GM12878 (cell line): ENCODE measurements at regions not wholly inside any gene's neighbourhood (a gene's known extent, or its start where the extent isn't known, plus 50 kb on each side); places are given as distances from the start of the nearest gene placed in this dataset.

ENCODE experiments used
- ATAC-seq: fragments of 200-7000 bp; cut with Tn5 transposase; 3 replicates; pipeline ENCODE4 v1.9.1; 2020; ENCODE audit warnings: mild to moderate bottlenecking, moderate library complexity
- BruUV-seq: library from RNA; stranded (reverse); fragments of 400-500 nt; replicated peaks from 2 replicates; lab custom pipeline; 2021; lab: Mats Ljungman, UMichigan
- CTCF ChIA-PET: fragments of 300-600 bp; sonication (Branson Sonifier 250); formaldehyde crosslinking; extraction: SDS; loops from one replicate; lab custom pipeline; 2021; ENCODE audit warnings: inconsistent platforms; lab: Yijun Ruan, JAX
- POLR2A ChIA-PET: fragments of 350-600 bp; formaldehyde crosslinking; extraction: SDS; loops from one replicate; lab custom pipeline; 2021; ENCODE audit warnings: inconsistent platforms; lab: Charles Lee
- RAD21 ChIA-PET: fragments of 300-600 bp; sonication (Branson Sonifier 250); formaldehyde crosslinking; loops from one replicate; lab custom pipeline; 2023; ENCODE audit warnings: antibody characterized with exemption; ENCODE audit not compliant: unreplicated experiment; lab: Charles Lee
- SMC1A ChIA-PET: fragments of 300-600 bp; sonication (Branson Sonifier 250); formaldehyde crosslinking; loops from one replicate; lab custom pipeline; 2023; ENCODE audit not compliant: unreplicated experiment, uncharacterized antibody; lab: Charles Lee
- DNase-seq: peaks from one replicate; pipeline ENCODE4 v3.0.0-alpha.2; 2011; ENCODE audit warnings: low read depth, low spot score
- FAIRE-seq: peaks from 3 replicates; lab custom pipeline; 2011; peaks lifted over from hg19 to GRCh38; lab: Jason Lieb, UNC
- H2AFZ ChIP-seq: 2 replicates; pipeline ENCODE4 v1.6.0; 2011; ENCODE audit warnings: low read depth, low read length, control low read depth; ENCODE audit not compliant: control insufficient read depth
- H3K27ac ChIP-seq: 2 replicates; pipeline ENCODE4 v1.5.1; 2011; ENCODE audit warnings: control low read depth; ENCODE audit not compliant: control insufficient read depth, insufficient read depth
- H3K27me3 ChIP-seq, 2 experiments: replicated peaks in 1 of 2; 2 replicates each; pipeline versions ENCODE4 v1.6.0 to v1.6.1; 2011; ENCODE audit warnings: low read length in 1 of 2; ENCODE audit not compliant: control insufficient read depth in 2 of 2, insufficient read depth in 2 of 2
- H3K36me3 ChIP-seq, 2 experiments: 2 replicates each; pipeline ENCODE4 v1.5.1; 2011; ENCODE audit warnings: low read length in 1 of 2; ENCODE audit not compliant: control insufficient read depth in 2 of 2, insufficient read depth in 2 of 2
- H3K4me1 ChIP-seq: 2 replicates; pipeline ENCODE4 v1.6.1; 2011; ENCODE audit warnings: mild to moderate bottlenecking, low read length, moderate library complexity, mixed read lengths; ENCODE audit not compliant: control insufficient read depth, insufficient read depth
- H3K4me2 ChIP-seq: 2 replicates; pipeline ENCODE4 v1.6.0; 2011; ENCODE audit warnings: control low read depth; ENCODE audit not compliant: control insufficient read depth, insufficient read depth
- H3K4me3 ChIP-seq: fragments of 200-600 bp; sonication (generic); 2 replicates; pipeline ENCODE4 v1.5.1; 2016
- H3K79me2 ChIP-seq: 2 replicates; pipeline ENCODE4 v1.6.0; 2011; ENCODE audit warnings: low read length; ENCODE audit not compliant: control insufficient read depth, insufficient read depth
- H3K9ac ChIP-seq: 2 replicates; pipeline ENCODE4 v1.8.0; 2011; ENCODE audit warnings: low read length, control low read depth, mixed read lengths; ENCODE audit not compliant: control insufficient read depth, insufficient read depth
- H3K9me3 ChIP-seq: replicated peaks from 3 replicates; pipeline ENCODE4 v1.5.1; 2011; ENCODE audit warnings: mild to moderate bottlenecking, low read length; ENCODE audit not compliant: control insufficient read depth, insufficient read depth
- H4K20me1 ChIP-seq: 2 replicates; pipeline ENCODE4 v1.6.0; 2011; ENCODE audit not compliant: control insufficient read depth, insufficient read depth
- ATF7 ChIP-seq: fragments of 450-650 bp; IDR thresholded peaks from 2 replicates; pipeline ENCODE4 v1.6.1; 2016; ENCODE audit warnings: low read depth, mild to moderate bottlenecking
- BACH1 ChIP-seq: fragments of 450-650 bp; IDR thresholded peaks from 2 replicates; pipeline ENCODE4 v1.6.1; 2017; ENCODE audit warnings: mild to moderate bottlenecking, borderline replicate concordance
- E4F1 ChIP-seq: fragments of 450-650 bp; IDR thresholded peaks from 2 replicates; pipeline ENCODE4 v1.6.1; 2018; ENCODE audit warnings: borderline replicate concordance, mild to moderate bottlenecking; ENCODE audit not compliant: partially characterized antibody
- FOS ChIP-seq: IDR thresholded peaks from 3 replicates; pipeline ENCODE4 v1.6.1; 2011; ENCODE audit warnings: borderline replicate concordance; ENCODE audit not compliant: insufficient read length; ENCODE audit errors: extremely low read depth
- IKZF2 ChIP-seq, 2 experiments: fragments of 450-650 bp; IDR thresholded peaks; 2 replicates each; pipeline ENCODE4 v1.6.1; 2017; ENCODE audit warnings: mild to moderate bottlenecking in 2 of 2, moderate library complexity in 2 of 2
- MXI1 ChIP-seq: fragments of 150-350 bp; IDR thresholded peaks from 2 replicates; pipeline ENCODE4 v1.6.1; 2011; ENCODE audit warnings: low read depth, mild to moderate bottlenecking, inconsistent platforms, low read length, improper control_type of control experiment
- RAD21 ChIP-seq: IDR thresholded peaks from 2 replicates; pipeline ENCODE4 v1.6.1; 2011; ENCODE audit warnings: mild to moderate bottlenecking, low read depth, low read length, moderate library complexity; ENCODE audit not compliant: insufficient read depth
- RB1 ChIP-seq: fragments of 450-650 bp; formaldehyde crosslinking; IDR thresholded peaks from 2 replicates; pipeline ENCODE4 v1.6.1; 2017; ENCODE audit warnings: mild to moderate bottlenecking, borderline replicate concordance
- SMAD1 ChIP-seq: fragments of 450-650 bp; IDR thresholded peaks from 2 replicates; pipeline ENCODE4 v1.6.1; 2018; ENCODE audit warnings: mild to moderate bottlenecking, low read depth; ENCODE audit not compliant: partially characterized antibody
- SMAD5 ChIP-seq: IDR thresholded peaks from 2 replicates; pipeline ENCODE4 v1.6.1; 2016; ENCODE audit warnings: antibody characterized with exemption, low read depth
- SUZ12 ChIP-seq: fragments of 200-600 bp; sonication (generic); IDR thresholded peaks from one replicate; pipeline ENCODE4 v1.6.1; 2018; ENCODE audit warnings: antibody characterized with exemption, mild to moderate bottlenecking; ENCODE audit not compliant: unreplicated experiment
- ZBTB33 ChIP-seq: fragments of 450-650 bp; IDR thresholded peaks from 2 replicates; pipeline ENCODE4 v1.6.1; 2017; ENCODE audit warnings: mild to moderate bottlenecking
- ZNF274 ChIP-seq: IDR thresholded peaks from one replicate; pipeline ENCODE4 v1.8.0; 2011; ENCODE audit not compliant: insufficient read length, insufficient read depth
- WGBS: methylation state at CpG from one replicate; pipeline ENCODE4 v1.1.6; 2016; ENCODE audit warnings: low lambda C conversion rate; ENCODE audit not compliant: insufficient replicate concordance, insufficient coverage; ENCODE audit errors: missing lambda C conversion rate; 5-methylcytosine and 5-hydroxymethylcytosine counted together
- in situ Hi-C: fragments of 300-500 bp; cut with MboI; formaldehyde crosslinking; loops from 9 replicates; pipeline ENCODE4 v1.14.3; 2018; ENCODE audit warnings: mixed read lengths
- intact Hi-C: fragments of 100-400 bp; cut with micrococcal nuclease; formaldehyde crosslinking; loops from one replicate; pipeline ENCODE4 v1.14.2; 2022; ENCODE audit not compliant: unreplicated experiment
- TF ChIP-seq, protein P1 (sequence below): fragments of 450-650 bp; IDR thresholded peaks from 2 replicates; pipeline ENCODE4 v1.6.1; 2017; ENCODE audit warnings: mild to moderate bottlenecking, low read depth, inconsistent platforms; ENCODE audit not compliant: poor library complexity, severe bottlenecking
- TF ChIP-seq, protein P2 (sequence below): fragments of 150-350 bp; IDR thresholded peaks from 2 replicates; pipeline ENCODE4 v1.6.1; 2014; ENCODE audit warnings: mild to moderate bottlenecking, low read depth, low read length
- TF ChIP-seq, protein P3 (sequence below): fragments of 450-650 bp; IDR thresholded peaks from 2 replicates; pipeline ENCODE4 v1.6.1; 2017; ENCODE audit warnings: low read depth, mild to moderate bottlenecking, moderate library complexity

DNA sequence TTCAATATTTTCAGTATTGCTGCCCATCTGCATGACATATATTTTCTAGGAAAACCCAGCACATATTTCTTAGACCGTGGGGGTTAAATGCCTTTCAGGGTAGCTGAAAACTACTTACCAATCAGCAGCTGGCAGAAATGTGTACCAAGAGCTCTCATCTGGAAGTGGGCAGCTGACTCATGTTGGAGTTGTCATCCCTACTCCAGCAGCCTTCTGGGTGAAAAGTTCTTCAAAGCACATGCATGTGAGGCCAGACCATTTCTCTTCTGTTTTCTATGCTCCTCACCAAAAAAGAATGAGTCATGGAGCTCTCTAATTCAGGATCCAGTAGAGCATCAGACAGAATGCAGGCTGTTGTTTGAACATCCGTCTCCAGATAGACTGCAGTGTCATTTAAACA lies 135.5 kb downstream of the PAX1 start:
- Histone ChIP-seq H3K9me3 (no peaks in the 10 kb centered on the region), H3K9ac (no peak overlapping the region), H3K79me2 (no peaks in the 10 kb centered on the region), H3K4me3 (no peak overlapping the region)
- CTCF ChIA-PET, result no interaction called here
- FAIRE-seq, result no peak
- WGBS, result 11% methylated on average over 2 of the region's 2 CpGs
- POLR2A ChIA-PET, result no interaction called here
- RAD21 ChIA-PET, result no interaction called here
- intact Hi-C loops, result no loop called here
- no peak for TF ChIP-seq RAD21
- TF ChIP-seq, protein P1, sequence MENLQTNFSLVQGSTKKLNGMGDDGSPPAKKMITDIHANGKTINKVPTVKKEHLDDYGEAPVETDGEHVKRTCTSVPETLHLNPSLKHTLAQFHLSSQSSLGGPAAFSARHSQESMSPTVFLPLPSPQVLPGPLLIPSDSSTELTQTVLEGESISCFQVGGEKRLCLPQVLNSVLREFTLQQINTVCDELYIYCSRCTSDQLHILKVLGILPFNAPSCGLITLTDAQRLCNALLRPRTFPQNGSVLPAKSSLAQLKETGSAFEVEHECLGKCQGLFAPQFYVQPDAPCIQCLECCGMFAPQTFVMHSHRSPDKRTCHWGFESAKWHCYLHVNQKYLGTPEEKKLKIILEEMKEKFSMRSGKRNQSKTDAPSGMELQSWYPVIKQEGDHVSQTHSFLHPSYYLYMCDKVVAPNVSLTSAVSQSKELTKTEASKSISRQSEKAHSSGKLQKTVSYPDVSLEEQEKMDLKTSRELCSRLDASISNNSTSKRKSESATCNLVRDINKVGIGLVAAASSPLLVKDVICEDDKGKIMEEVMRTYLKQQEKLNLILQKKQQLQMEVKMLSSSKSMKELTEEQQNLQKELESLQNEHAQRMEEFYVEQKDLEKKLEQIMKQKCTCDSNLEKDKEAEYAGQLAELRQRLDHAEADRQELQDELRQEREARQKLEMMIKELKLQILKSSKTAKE, result no peak
- no peak for TF ChIP-seq ZNF274
- no peak for TF ChIP-seq ATF7
- no peak for TF ChIP-seq E4F1
- TF ChIP-seq SUZ12, result no peak
- TF ChIP-seq BACH1, result no peak
- no peak for TF ChIP-seq SMAD1
- no peak for TF ChIP-seq IKZF2 (IDR thresholded peaks at IDR 0.05)
- TF ChIP-seq, protein P2, sequence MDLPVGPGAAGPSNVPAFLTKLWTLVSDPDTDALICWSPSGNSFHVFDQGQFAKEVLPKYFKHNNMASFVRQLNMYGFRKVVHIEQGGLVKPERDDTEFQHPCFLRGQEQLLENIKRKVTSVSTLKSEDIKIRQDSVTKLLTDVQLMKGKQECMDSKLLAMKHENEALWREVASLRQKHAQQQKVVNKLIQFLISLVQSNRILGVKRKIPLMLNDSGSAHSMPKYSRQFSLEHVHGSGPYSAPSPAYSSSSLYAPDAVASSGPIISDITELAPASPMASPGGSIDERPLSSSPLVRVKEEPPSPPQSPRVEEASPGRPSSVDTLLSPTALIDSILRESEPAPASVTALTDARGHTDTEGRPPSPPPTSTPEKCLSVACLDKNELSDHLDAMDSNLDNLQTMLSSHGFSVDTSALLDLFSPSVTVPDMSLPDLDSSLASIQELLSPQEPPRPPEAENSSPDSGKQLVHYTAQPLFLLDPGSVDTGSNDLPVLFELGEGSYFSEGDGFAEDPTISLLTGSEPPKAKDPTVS, result no peak
- no peak for TF ChIP-seq ZBTB33
- TF ChIP-seq SMAD5, result no peak
- TF ChIP-seq, protein P3, sequence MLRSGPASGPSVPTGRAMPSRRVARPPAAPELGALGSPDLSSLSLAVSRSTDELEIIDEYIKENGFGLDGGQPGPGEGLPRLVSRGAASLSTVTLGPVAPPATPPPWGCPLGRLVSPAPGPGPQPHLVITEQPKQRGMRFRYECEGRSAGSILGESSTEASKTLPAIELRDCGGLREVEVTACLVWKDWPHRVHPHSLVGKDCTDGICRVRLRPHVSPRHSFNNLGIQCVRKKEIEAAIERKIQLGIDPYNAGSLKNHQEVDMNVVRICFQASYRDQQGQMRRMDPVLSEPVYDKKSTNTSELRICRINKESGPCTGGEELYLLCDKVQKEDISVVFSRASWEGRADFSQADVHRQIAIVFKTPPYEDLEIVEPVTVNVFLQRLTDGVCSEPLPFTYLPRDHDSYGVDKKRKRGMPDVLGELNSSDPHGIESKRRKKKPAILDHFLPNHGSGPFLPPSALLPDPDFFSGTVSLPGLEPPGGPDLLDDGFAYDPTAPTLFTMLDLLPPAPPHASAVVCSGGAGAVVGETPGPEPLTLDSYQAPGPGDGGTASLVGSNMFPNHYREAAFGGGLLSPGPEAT, result no peak
- no peak for TF ChIP-seq FOS
- TF ChIP-seq RB1, result no peak
- TF ChIP-seq MXI1, result no peak
- TF ChIP-seq, all 136 proteins: peak for 0
- BruUV-seq, result no TSS peak
- Histone ChIP-seq H2AFZ (no peak overlapping the region), H3K27ac (no peak overlapping the region), H3K36me3 (no peaks in the 10 kb centered on the region), H3K4me2 (no peak overlapping the region), H3K27me3 (no peaks in the 10 kb centered on the region), H4K20me1 (no peaks in the 10 kb centered on the region), H3K4me1 (no peaks in the 10 kb centered on the region)
- in situ Hi-C loops, result no loop called here
- ATAC-seq (no peak), DNase-seq (no peak)
- SMC1A ChIA-PET, result no interaction called here
